GM23338 (cell line): ENCODE measurements at regions not wholly inside any gene's neighbourhood (a gene's known extent, or its start where the extent isn't known, plus 50 kb on each side); places are given as distances from the start of the nearest gene placed in this dataset.

Experiments
- ATAC-seq: fragments of 200-7000 bp; cut with Tn5 transposase; 3 replicates; pipeline ENCODE4 v1.9.1; 2020
- DNase-seq: peaks from one replicate; pipeline ENCODE4 v3.0.0-alpha.2; 2015; ENCODE audit warnings: low spot score
- H2AFZ ChIP-seq: fragments of 200-600 bp; sonication (generic); 2 replicates; pipeline ENCODE4 v1.8.0; 2016; ENCODE audit warnings: antibody characterized with exemption, mild to moderate bottlenecking, moderate library complexity
- H3F3A ChIP-seq: fragments of 200-600 bp; sonication (generic); replicated peaks from 2 replicates; pipeline ENCODE4 v1.8.0; 2017; ENCODE audit warnings: antibody characterized with exemption, mixed run types, low read depth
- H3K27ac ChIP-seq: fragments of 200-600 bp; sonication (generic); 2 replicates; pipeline ENCODE4 v1.6.1; 2016; ENCODE audit warnings: low read depth
- H3K27me3 ChIP-seq: fragments of 200-600 bp; sonication (generic); 2 replicates; pipeline ENCODE4 v1.8.0; 2016; ENCODE audit warnings: mild to moderate bottlenecking, mixed run types, moderate library complexity; ENCODE audit not compliant: insufficient read depth
- H3K36me3 ChIP-seq: fragments of 200-600 bp; sonication (generic); 2 replicates; pipeline ENCODE4 v1.8.0; 2016; ENCODE audit warnings: mild to moderate bottlenecking; ENCODE audit not compliant: insufficient read depth
- H3K4me1 ChIP-seq: fragments of 200-600 bp; sonication (generic); 2 replicates; pipeline ENCODE4 v1.8.0; 2016; ENCODE audit warnings: mild to moderate bottlenecking, moderate library complexity; ENCODE audit not compliant: insufficient read depth
- H3K4me2 ChIP-seq: fragments of 200-600 bp; sonication (generic); 2 replicates; pipeline ENCODE4 v1.7.1; 2017; ENCODE audit warnings: mixed run types
- H3K4me3 ChIP-seq: fragments of 200-600 bp; sonication (generic); 2 replicates; pipeline ENCODE4 v1.6.1; 2016; ENCODE audit warnings: mixed run types
- H3K79me2 ChIP-seq: fragments of 200-600 bp; sonication (generic); replicated peaks from 2 replicates; pipeline ENCODE4 v1.8.0; 2017; ENCODE audit warnings: mild to moderate bottlenecking; ENCODE audit not compliant: insufficient read depth
- H3K9me2 ChIP-seq: fragments of 200-600 bp; sonication (generic); 2 replicates; pipeline ENCODE4 v1.8.0; 2017; ENCODE audit not compliant: insufficient read depth
- H4K20me1 ChIP-seq: fragments of 200-600 bp; sonication (generic); replicated peaks from 2 replicates; pipeline ENCODE4 v1.8.0; 2017; ENCODE audit warnings: mild to moderate bottlenecking; ENCODE audit not compliant: insufficient read depth
- H3K27ac Mint-ChIP-seq: 2 replicates; pipeline ENCODE4 v1.8.0; 2020; ENCODE audit warnings: inconsistent platforms, mild to moderate bottlenecking, moderate library complexity, mixed read lengths
- H3K27me3 Mint-ChIP-seq: 3 replicates; pipeline ENCODE4 v1.8.0; 2022; ENCODE audit warnings: low read depth, mild to moderate bottlenecking, moderate library complexity, mixed read lengths, inconsistent platforms; ENCODE audit not compliant: insufficient read depth, poor library complexity
- H3K36me3 Mint-ChIP-seq: 3 replicates; pipeline ENCODE4 v1.8.0; 2021; ENCODE audit warnings: low read depth, mild to moderate bottlenecking, inconsistent platforms, moderate library complexity, mixed read lengths
- H3K4me1 Mint-ChIP-seq: 3 replicates; pipeline ENCODE4 v1.8.0; 2020; ENCODE audit warnings: mild to moderate bottlenecking, inconsistent platforms, mixed read lengths
- H3K4me3 Mint-ChIP-seq: 3 replicates; pipeline ENCODE4 v1.8.0; 2021; ENCODE audit warnings: moderate library complexity, mild to moderate bottlenecking, inconsistent platforms, mixed read lengths
- H3K9me3 Mint-ChIP-seq: 3 replicates; pipeline ENCODE4 v1.8.0; 2020; ENCODE audit warnings: moderate library complexity, mild to moderate bottlenecking, inconsistent platforms, mixed read lengths
- CREB1 ChIP-seq: fragments of 250-450 bp; sonication (Bioruptor Pico); IDR thresholded peaks from 2 replicates; pipeline ENCODE4 v1.5.0; 2020; ENCODE audit warnings: low read depth, mild to moderate bottlenecking, moderate library complexity
- ETS1 ChIP-seq: IDR thresholded peaks from 2 replicates; pipeline ENCODE4 v1.6.1; 2016; ENCODE audit warnings: antibody characterized with exemption
- REST ChIP-seq: IDR thresholded peaks from one replicate; pipeline ENCODE4 v1.6.1; 2018; ENCODE audit warnings: antibody characterized with exemption; ENCODE audit not compliant: unreplicated experiment
- STAT1 ChIP-seq: IDR thresholded peaks from one replicate; pipeline ENCODE4 v1.6.1; 2016; ENCODE audit warnings: antibody characterized with exemption; ENCODE audit not compliant: unreplicated experiment
- ZNF331 ChIP-seq: fragments of 250-450 bp; sonication (Bioruptor Pico); IDR thresholded peaks from 2 replicates; pipeline ENCODE4 v1.5.0; 2020; ENCODE audit warnings: low read depth, mild to moderate bottlenecking, moderate library complexity
- ZNF462 ChIP-seq: fragments of 250-450 bp; sonication (Bioruptor Pico); IDR thresholded peaks from 2 replicates; pipeline ENCODE4 v1.5.0; 2020; ENCODE audit warnings: mild to moderate bottlenecking, moderate library complexity

GRCh38 chr3:22759636-22760310, 443.4 kb upstream of the UBE2E2 start:
- H3K4me1 ChIP-seq, result no peaks in the 10 kb centered on the region
- H3K4me2 ChIP-seq, result no peak overlapping the region
- TF ChIP-seq REST (no peak), STAT1 (no peak), ETS1 (no peak), CREB1 (CRISPR knock-in tag) (no peak)
- Mint-ChIP-seq H3K36me3 (no peaks in the 10 kb centered on the region), H3K4me1 (no peaks in the 10 kb centered on the region), H3K27me3 (no peaks in the 10 kb centered on the region), H3K4me3 (no peak overlapping the region), H3K9me3 (no peaks in the 10 kb centered on the region; the same call in 2 of the 3 replicates), H3K27ac (no peak overlapping the region)
- H3K79me2 ChIP-seq, result no peaks in the 10 kb centered on the region
- no peaks in the 10 kb centered on the region for H3K27me3 ChIP-seq
- no peaks in the 10 kb centered on the region for H4K20me1 ChIP-seq
- H3K4me3 ChIP-seq, result no peak overlapping the region
- no peaks in the 10 kb centered on the region; the same call in 1 of the 2 replicates for H3K9me2 ChIP-seq
- no peaks in the 10 kb centered on the region for H3F3A ChIP-seq
- no peak for DNase-seq
- H3K36me3 ChIP-seq, result no peaks in the 10 kb centered on the region
- H2AFZ ChIP-seq, result no peak overlapping the region
- no peak overlapping the region for H3K27ac ChIP-seq
- ATAC-seq, result no peak

- Mint-ChIP-seq H3K9me3 (no peaks in the 10 kb centered on the region; the same call in 1 of the 3 replicates), H3K27me3 (peaks cover 2% of the 10 kb centered on the region), H3K4me3 (no peak overlapping the region), H3K4me1 (no peaks in the 10 kb centered on the region), H3K36me3 (no peaks in the 10 kb centered on the region), H3K27ac (no peak overlapping the region)
- H3K36me3 ChIP-seq, result no peaks in the 10 kb centered on the region
- ATAC-seq, result no peak
- no peaks in the 10 kb centered on the region for H3K79me2 ChIP-seq
- no peak overlapping the region for H3K4me3 ChIP-seq
- H3K4me1 ChIP-seq, result no peaks in the 10 kb centered on the region
- H3K27ac ChIP-seq, result no peak overlapping the region
- H4K20me1 ChIP-seq, result no peaks in the 10 kb centered on the region
- no peak for DNase-seq
- no peaks in the 10 kb centered on the region for H3K27me3 ChIP-seq
- no peak overlapping the region for H3K4me2 ChIP-seq
- no peak overlapping the region for H2AFZ ChIP-seq
- H3F3A ChIP-seq, result no peaks in the 10 kb centered on the region
- H3K9me2 ChIP-seq, result peaks cover 2% of the 10 kb centered on the region; the same call in 1 of the 2 replicates
- TF ChIP-seq ZNF462 (no peak), ZNF331 (CRISPR knock-in tag) (no peak)
Measured at GRCh38 chr3:22765679-22766078, 437.4 kb upstream of the UBE2E2 start.
